NCI-H446 (cell line): ENCODE measurements at regions not wholly inside any gene's neighbourhood (a gene's known extent, or its start where the extent isn't known, plus 50 kb on each side); places are given as distances from the start of the nearest gene placed in this dataset.

ENCODE experiments used
- DNase-seq, 2 experiments: peaks; one replicate each; lab custom pipeline; 2025; lab: John Stamatoyannopoulos, UW

DNA sequence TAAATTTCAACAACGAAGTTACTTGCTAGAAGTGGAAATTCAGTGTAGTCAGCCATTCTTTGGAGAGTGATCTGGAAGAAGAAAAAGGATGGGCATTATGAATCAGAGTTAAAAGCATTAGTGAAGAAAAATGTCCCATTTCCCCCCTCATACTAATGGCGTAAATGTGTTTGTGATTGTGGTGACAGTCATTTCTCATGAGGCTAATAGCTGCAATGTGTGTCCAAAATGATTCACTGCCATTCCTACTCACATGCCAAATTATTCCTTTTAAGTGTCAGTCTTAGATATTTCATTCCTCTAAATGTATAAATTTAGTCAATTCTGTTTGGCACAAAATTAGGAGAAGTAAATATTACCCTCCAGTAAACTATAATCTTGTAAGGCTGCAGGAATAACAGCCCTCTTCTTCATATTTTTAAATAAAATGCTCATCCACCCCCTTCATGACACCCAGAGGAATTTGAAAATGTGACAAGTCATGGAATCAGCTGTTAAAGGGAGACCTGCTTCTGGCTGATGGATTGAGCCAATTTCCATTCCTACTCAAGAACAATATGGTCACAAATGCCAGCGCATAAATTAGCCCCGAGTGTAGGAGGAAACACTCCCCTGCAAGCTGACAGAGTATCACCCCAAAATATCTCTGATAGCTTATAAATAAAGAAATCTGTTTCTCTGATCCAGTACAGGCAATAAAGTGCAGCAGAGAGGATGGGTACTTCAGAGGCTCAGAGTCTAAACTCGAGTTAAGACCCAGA lies 912.3 kb upstream of the SEL1L start:
- DNase-seq, result no peak

DNA sequence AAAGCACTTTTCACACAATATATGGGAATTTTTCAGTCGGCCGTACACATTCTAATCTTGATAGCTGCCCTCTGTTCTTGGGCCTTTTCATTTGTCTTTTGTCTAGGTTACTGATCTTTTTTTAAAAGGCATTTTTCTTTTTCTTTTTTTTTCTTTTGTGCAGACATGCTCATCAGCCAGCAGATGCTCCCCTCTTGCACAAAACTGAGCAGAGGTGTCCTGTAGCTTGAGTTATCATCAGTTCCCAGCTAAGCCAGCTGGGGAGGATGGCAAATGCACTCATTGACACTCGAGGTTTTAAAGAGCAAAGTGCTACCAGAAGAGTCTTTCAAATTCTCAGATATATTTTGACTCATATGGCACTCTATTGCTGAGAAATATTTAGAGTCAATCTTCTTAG lies 913.9 kb upstream of the SEL1L start:
- DNase-seq, result peak in 1 of 2 experiments; percentile 15

DNA sequence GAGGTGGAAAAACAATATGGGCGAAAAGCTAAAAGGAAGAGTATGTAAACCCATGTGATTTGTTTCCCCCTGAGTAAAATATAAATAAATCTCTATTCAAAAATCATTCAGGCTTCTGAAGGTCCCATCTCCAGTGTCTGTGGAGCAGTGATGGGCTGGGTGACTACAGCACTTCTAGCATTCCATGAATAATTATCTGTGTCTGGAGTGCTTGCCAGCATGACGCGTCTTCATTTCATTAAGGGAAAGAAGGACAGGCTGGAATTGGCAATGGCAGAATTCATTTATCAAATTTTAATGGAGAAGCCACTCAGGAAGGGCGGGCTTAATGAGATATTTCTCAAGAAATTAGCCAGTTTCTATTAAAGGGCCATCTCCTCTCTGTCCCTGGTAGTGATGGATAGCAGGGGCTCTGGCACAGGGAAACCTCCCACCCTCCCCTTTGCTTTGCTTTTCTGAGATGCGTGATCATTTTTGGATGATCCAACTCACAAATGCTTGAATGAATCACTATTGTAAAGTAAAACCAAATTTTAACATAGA lies 916.3 kb upstream of the SEL1L start:
- peak in 1 of 2 experiments; percentile 21 for DNase-seq

DNA sequence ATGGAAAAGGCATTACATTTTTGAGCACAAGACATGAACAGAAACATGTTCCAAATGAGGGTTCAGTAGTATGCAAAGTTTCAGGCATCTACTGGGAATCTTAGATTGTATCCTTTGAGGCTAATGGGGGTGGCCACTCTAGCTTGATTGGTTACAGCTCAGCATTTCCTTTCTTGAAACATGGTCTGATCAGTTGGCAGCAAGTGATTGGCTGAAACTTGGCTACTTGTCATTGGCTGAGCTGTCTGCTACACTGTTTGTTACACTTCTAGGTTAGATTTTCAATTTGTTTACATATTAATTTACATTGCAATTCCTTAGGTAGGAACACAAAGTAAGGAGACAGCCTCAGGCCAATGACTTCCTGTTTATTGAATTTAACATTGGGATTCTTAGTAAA lies 918.0 kb upstream of the SEL1L start:
- DNase-seq, result no peak

DNA sequence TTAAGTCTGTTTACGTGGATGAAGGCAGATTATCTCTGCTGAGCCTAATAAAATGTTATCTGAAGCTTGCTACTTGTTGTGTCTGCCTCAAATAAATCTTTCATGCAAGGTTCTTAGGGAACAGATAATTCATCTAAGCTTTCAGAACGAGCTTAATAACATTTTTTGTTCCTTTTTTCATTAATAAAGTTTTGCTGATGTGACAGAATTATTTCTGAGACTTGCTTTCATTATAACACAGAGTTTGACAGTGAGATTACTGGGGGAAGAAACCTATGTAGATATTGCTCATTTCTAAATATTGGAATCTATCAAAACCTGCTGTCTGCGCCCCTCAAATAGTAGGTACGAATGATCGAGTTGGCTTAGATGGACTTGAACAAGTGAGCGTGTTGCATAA lies 948.7 kb upstream of the SEL1L start:
- no peak for DNase-seq

DNA sequence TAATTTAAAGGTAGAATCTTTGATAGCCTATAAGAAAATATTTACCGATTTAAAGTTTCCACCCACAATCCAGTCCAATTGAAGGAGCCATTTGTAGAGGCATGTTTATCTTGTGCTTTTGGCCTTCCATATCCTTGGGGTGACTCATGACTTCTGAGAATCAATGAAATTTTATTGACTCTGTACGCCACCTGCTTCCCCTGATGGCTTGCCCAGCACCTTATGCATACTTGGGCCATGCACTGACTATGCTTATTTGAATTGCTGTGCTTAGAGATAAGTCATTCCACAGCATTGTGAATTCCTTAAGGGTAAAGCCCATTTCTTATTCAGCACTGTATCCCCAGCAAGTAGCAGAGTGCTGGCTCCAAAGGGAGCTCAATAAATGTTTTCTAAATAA lies 954.8 kb upstream of the SEL1L start:
- DNase-seq, result no peak

DNA sequence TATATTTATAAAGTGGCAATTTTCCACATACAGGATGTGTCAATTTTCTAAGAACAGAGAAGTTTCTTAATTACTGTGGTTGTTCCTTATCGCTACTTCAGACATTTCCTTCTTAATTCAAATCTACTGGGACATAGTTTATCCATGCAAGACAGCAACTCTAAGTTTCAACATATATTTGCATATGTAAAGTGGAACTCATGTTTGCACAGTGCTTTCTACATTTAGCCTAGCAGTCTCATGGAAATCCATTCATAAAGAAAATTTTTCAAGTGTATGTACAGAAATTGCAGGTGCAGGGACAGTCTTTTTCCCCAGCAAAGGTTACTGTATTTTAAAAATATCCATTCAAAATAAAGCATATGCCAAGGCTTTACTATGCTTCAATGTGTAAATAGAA lies 956.7 kb upstream of the SEL1L start:
- no peak for DNase-seq

DNA sequence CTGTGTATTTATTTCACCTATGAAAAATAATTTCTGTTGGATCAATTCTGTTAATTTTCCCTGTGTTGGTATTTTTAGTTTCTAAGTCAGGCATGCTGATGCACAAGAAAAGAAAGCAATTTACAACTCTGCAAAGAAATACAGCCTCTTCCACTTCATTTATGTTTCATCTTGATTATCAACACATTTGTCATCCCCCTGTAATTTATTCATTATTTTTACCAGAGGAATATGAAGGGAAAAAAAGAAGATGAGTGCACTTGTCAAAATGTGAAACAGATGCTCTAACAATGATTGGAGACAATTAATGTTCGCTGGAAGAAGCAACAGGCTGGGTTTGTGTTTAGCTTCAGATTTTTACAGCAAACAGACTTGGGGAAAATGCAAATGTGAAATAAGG lies 958.5 kb upstream of the SEL1L start:
- DNase-seq, result no peak

DNA sequence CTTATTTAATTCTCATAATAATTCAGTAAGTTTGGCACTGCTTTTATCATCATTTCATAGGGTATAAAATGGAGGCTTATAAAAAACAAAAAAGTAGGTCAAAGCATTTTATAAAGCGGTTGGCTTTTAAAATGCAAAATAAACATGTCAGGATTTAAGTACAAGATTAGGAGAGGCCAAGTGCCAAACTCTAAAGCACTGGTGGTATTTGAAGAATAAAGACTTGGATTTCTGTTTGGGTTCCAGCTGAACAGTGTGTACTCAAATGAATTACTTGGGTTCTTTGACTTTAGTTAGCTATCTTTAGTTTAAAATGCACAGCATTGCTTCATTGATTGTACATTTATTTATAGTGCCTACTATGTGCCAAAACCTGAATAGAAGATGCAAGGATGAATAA lies 966.6 kb upstream of the SEL1L start:
- DNase-seq, result no peak

DNA sequence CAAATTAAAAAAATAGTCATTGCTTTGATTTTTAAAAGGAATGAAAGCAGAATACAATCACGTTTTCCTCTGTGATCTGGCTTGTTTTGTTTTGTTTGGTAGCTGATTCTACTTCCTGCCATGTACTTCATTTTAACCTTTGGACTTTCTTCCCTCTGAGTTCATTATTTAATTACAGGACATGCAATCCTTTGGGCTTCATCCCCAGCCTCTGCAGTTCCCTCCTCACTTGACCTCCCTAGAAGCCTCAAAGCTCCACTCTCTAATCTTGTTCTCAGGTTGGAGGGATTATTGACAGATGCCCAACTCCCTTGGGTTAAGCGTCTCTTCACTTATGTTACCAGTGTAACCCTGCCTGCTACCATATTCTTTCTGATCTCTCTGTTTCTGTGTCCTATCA lies 967.9 kb upstream of the SEL1L start:
- no peak for DNase-seq

DNA sequence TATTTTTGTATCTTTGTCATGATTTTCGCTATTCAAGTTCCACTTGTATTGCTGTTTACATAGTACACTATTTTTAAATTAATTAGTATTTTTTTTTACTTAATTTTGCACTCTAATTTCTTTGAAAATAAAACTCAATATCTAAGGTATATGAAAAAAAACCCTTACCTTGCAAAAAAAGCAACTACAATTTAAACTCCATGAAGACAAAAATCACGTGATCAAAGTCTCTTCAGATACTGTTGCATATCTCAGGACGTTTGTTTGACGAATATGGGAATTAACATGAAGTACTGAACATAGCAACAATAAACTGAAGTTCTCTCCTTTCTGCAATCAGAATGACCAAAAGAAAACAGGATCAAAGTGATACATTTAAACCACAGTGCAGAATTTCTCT lies 968.4 kb upstream of the SEL1L start:
- DNase-seq, result no peak

DNA sequence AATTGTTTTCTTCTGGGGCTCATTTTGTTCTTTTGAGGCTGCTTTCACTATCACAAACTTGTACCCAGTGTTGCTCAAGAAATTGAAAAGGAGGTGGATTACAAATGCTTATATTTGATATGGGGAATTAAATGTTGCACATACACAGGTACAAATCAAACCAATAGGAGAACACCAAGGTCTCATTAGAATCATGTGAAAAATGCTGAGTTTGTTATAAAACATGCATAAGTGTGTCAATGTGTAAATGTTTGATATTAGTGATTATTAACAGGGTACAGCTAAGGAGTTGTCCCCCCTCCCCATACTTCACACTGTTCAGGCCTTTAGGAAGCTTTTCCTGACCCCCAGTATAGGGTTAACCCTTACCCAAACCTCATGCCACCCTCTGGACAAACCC lies 971.2 kb upstream of the SEL1L start:
- no peak for DNase-seq

DNA sequence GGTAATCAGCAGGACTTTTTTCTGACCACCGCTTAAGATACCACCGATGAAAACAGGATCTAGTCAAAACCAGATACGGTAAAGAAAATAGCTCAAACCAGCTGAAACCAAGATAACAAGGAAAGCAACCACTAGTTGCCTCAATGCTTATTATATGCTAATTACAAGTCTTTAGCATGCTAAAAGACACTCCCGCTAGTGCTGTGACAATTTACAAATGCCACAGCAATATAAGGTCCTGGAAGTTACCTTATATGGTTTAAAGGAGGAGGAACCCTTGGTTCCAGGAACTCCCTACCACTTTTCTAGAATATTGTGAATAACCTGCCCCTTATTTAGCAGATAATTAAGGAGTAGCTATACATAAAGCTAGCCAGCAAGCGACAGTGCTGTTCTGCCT lies 976.4 kb upstream of the SEL1L start:
- no peak for DNase-seq

DNA sequence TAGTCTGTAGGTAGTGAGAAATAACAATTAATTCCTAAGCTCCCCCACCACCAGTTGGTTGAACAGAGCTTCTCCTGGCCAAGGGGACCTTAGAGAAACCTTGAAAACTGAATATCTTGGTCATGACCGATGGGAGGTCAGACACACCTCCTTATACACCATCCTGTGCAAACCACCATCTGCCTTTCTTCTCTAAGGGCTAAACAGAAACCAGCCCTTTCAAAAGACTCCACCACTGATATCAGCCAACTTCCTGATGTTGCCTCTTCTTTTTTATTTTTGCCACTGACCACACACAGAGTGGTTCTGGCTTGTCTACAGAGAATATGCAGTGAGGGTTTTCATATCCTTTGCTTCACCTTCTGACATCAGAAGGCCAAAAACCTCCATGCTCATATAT lies 977.7 kb upstream of the SEL1L start:
- no peak for DNase-seq

DNA sequence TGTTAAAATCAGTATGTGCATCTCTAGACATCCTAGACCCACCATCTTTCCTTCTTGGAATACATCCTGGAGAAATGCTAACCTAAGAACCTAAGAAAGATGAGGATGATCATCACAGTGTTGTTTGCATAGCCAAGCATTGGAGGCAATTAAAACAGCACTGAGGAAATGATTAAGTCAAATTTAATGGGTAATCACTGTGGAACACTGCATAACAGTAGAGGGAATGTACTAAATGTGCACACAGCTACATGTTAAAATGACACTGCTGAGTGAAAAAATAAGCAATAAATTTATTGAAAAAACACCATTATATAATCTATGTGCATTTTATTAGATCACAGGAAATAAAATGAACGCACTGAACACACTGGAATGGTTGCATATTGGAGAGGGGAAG lies 987.1 kb upstream of the SEL1L start:
- DNase-seq, result no peak

DNA sequence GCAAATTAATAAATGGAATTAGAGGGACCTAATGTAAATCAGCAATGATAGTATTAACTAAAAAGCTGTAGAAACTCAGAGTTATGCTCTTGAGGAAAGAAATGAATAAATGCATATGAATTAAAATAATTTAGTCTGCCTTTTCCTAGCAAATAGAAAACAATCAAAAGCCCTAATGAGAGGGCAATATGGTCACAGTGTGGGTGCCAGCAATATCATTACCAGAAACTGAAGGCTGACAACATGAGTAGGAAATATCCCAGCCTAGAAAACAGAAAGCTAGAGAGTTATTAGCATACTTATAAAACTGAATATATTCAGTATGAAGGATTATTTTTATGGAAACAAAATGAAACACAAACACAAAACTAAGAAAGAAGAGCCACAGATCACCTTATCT lies 987.5 kb upstream of the SEL1L start:
- DNase-seq, result no peak

DNA sequence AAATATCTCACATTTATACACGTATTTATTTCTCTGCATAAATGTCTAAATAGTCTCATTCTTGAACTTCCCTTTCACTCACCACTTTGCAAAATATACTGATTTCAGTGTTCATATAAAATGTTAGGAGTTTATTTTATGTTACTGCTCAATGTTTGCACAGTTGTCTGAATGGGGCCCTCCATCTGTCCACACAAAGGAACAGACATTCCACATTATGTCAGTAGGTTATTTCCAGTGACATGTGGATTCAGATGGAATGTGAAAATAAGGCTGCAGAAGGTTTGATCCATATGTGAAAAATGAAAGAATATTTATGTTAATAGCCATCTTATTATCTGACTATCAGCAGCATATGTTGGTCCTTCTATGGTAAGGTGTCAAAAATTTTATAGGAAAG lies 994.4 kb upstream of the SEL1L start:
- peak; percentile 1 to 56 for DNase-seq

DNA sequence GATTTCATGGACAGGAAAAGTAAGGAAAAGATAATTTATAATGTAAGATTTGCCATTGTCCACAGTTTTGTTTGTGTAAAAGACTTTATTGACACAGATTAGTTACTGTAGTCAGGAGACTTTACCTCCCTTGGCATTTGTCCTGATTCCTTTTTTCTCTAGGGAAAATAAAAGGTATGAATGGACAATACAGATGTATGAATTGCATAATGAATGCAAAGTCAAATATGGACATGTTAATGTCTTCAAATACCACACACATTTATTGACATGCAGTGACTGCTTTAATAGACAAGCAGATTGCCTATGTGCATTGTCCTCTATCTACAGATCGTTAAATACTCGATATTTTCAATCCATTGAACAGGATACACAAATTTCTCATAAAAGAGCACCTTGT lies 999.7 kb upstream of the SEL1L start:
- DNase-seq, result no peak

DNA sequence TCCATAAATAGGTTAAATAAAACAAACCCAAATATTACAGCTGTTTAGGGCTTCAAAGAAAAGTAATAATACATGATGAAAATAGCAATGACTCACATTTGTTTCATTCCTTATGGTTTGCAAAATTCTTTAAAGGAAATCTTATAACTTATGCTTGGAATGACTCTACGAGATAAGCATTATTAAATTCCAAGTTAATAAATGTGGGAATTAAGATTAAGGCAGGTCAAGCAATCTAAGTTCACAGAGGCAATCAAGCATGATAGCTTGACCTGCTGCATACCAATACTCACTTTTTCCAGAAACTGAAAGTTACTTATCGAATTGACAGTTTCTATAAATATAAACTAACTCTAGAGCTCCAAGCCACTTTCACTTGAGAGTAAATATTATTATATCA lies 1002.9 kb upstream of the SEL1L start:
- DNase-seq, result no peak

DNA sequence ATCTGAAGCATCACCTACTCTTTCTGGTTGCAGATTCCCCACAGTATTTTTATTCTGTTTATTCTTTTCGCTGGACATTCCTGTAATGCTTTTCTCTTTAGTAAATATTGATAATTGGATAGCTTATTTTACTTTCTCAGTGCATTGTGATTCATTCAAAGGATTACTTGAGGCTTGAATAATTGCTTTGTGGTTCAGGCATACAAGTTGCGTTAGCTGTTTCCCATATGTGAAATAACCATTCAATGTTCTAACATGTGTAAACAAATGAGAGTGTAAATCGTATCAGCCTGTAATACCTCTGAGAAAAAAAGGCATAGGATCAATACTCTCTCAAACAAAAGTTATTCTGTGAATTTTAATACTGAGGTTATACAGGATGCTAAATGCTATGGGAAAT lies 1004.2 kb upstream of the SEL1L start:
- no peak for DNase-seq

DNA sequence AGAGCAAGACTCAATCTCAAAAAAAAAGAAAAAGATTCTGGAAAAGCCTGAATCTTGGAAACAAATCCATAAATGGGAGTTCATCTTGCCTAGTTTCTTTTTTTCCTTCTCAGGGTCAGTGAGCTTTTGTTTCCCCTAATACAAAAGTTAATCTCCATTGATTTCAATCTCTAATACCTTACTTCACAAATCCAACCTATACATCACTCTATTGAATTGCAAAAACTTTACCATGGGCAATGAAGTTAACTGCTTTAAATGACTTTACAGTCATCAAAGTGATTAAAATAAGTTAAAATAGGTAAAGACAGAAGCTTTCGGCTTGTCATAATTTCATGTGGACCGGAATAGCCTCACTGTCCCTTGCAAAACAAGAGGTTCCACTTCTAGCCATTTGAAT lies 1012.7 kb upstream of the SEL1L start:
- DNase-seq, result no peak

DNA sequence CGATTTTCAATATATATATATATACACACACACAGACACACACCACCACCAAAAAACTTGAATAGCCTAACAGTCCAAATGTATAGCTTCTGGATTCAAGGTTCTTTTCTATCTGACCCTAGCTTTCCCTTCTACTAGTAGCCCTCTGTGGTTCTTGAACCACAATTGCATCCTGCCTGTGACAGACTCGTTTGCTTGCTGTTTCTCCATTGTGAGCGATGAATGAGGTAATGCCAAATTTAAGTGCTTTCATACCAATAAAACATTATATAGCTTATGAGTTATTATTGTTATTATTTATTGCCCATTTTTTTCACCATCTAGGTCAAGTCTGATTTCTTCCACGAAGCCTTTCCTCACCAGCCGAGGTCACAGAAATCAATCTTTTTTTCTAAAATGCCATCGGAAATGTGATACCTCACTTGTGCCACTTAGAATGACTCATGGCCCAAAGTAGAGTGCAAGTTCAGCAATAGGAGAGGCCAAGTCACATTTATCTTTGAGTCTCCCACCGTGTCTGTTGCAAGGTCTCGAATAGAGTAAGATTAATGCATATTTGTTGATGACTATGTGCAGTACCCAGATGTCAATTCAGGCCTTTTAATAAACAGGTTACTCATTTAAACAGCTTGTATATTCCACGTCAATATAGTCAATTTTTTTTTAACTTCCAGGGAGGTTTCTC lies 1015.8 kb upstream of the SEL1L start:
- DNase-seq, result no peak

DNA sequence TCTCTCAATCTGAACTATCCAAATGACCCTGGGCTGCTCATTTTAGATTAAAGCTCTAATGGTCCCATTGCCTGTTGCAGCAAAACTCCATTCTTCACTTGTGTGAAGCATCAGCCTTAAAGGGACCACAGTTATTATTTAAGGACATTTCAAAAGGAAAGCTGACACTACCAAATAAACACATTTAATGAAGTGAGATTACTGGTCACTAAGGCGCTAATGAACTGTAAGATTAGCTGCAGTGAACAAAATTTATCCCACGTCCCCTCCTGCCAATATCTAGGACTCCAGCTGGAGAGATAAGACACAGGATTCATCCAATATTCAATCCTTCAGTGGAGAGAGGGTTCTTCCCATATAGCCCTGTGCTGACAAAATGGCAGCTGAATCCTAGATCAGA lies 1029.2 kb upstream of the SEL1L start:
- no peak for DNase-seq

DNA sequence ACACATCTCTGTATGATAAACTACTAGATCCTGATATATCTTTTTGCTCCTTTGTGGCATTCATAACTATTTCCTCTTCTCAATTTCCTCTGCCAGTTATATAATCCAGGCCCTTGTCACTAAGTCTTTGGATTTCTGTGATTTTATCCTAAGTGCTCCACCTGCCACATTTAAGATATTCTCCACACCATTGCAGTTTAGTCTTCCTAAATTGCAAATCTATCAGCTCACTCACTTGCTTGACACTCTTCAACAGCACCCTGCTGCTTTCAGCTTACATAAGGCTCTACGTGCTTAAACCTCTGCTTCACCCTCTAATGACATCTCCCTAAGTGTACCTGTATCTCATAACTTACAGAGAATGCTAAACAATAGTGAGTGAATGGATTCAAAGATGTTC lies 1032.2 kb upstream of the SEL1L start:
- no peak for DNase-seq
